Transverse colon (tissue), 3 donors: ENCODE measurements at regions not wholly inside any gene's neighbourhood (a gene's known extent, or its start where the extent isn't known, plus 50 kb on each side); places are given as distances from the start of the nearest gene placed in this dataset.

Source experiments
- CTCF ChIP-seq, 5 experiments: fragments of 200-600 bp in 3 of 5; fragments of 450-650 bp in 2 of 5; sonication (generic) in 3 of 5; IDR thresholded peaks; 1 replicate in 2 of 5; 2 replicates in 3 of 5; pipeline ENCODE4 v1.5.1; 2016 to 2017; ENCODE audit warnings: antibody characterized with exemption in 5 of 5, inconsistent platforms in 3 of 5, mild to moderate bottlenecking in 2 of 5, moderate library complexity in 1 of 5
- POLR2A ChIP-seq: fragments of 450-650 bp; IDR thresholded peaks from one replicate; pipeline ENCODE4 v1.6.1; 2016; ENCODE audit warnings: antibody characterized with exemption, mild to moderate bottlenecking, moderate library complexity

DNA sequence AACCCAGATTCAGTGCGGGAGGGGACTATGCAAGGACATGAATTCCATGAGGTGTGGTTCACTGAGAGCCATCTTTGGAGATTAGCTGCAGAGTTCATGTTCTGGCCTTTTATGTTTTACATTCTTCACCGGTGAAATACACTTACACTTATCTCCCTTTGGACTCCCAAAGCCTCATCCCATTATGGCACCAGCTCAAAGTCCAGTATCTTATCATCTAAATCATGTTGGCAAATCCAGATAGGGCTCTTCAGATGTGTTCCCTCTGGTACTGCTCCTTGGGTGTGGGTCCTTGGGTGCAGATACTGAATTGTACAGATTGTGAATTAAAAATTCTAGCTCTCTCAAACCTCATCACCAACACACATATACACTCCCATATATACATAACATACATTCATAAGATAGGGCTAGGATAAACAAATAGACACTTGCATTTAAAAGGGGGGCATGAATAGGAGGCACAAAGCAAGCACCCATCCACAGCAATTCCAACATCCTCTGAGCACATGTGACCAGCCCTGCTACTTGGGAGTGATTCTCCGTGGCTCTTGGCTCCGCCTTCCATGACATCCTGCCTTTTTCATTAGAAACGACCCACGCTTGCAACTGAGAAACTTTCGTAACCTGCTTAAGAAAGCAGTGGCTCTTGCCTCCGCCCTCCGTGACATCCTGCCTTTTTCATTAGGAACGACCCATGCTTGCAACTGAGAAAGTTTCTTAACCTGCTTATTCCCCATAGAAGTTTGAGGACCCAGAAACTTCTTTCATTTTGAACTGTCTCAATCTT is 53.6 kb upstream of the LRRC1 start:
- TF ChIP-seq CTCF (IDR thresholded peaks at IDR 0.05) (no peak), POLR2A (no peak)
